Superior temporal gyrus (tissue), 1 donor: ENCODE measurements at regions not wholly inside any gene's neighbourhood (a gene's known extent, or its start where the extent isn't known, plus 50 kb on each side); places are given as distances from the start of the nearest gene placed in this dataset.

Source experiments
- DNase-seq: peaks from one replicate; pipeline ENCODE4 v3.0.0-alpha.2; 2016; ENCODE audit errors: extremely low spot score

GRCh38 chr4:53688186-53688790 is 97.0 kb upstream of the LNX1 start:
- peak; percentile 72 for DNase-seq

- no peak for DNase-seq
These were observed 95.2 kb upstream of the LNX1 start for GRCh38 chr4:53686521-53686920.

- DNase-seq = no peak
These were observed 93.1 kb upstream of the LNX1 start for GRCh38 chr4:53684136-53685130.

- DNase-seq = peak; percentile 36
These were observed 91.6 kb upstream of the LNX1 start for GRCh38 chr4:53682908-53683307.

- DNase-seq = no peak
These were observed 90.9 kb upstream of the LNX1 start for GRCh38 chr4:53682196-53682595.

- no peak for DNase-seq
These were observed 89.3 kb upstream of the LNX1 start for GRCh38 chr4:53680598-53680997.

GRCh38 chr4:53680168-53680567 is 88.9 kb upstream of the LNX1 start:
- DNase-seq = no peak

GRCh38 chr4:53676402-53676871 is 85.2 kb upstream of the LNX1 start:
- no peak for DNase-seq

GRCh38 chr4:53674903-53675302 is 83.6 kb upstream of the LNX1 start:
- no peak for DNase-seq

- DNase-seq = no peak
These were observed 81.6 kb upstream of the LNX1 start for GRCh38 chr4:53672873-53673272.

GRCh38 chr4:53671757-53672156 is 80.5 kb upstream of the LNX1 start:
- DNase-seq = no peak

- no peak for DNase-seq
These were observed 68.5 kb upstream of the LNX1 start for GRCh38 chr4:53659737-53660136.

GRCh38 chr4:53659112-53659511 is 67.8 kb upstream of the LNX1 start:
- no peak for DNase-seq

GRCh38 chr4:53658029-53658428 is 66.7 kb upstream of the LNX1 start:
- DNase-seq = no peak

- no peak for DNase-seq
These were observed 65.2 kb upstream of the LNX1 start for GRCh38 chr4:53656421-53656981.

- DNase-seq = no peak
These were observed 63.0 kb upstream of the LNX1 start for GRCh38 chr4:53654300-53654758.

- DNase-seq = no peak
These were observed 62.3 kb upstream of the LNX1 start for GRCh38 chr4:53653484-53654053.

- no peak for DNase-seq
These were observed 60.0 kb upstream of the LNX1 start for GRCh38 chr4:53651156-53651735.

- DNase-seq = no peak
These were observed 58.1 kb upstream of the LNX1 start for GRCh38 chr4:53649357-53649756.

GRCh38 chr4:53647547-53647946 is 56.3 kb upstream of the LNX1 start:
- no peak for DNase-seq

GRCh38 chr4:53646795-53647194 is 55.5 kb upstream of the LNX1 start:
- DNase-seq = no peak

GRCh38 chr4:53645108-53645507 is 53.8 kb upstream of the LNX1 start:
- DNase-seq = no peak
